NT2/D1 (cell line): ENCODE measurements at regions not wholly inside any gene's neighbourhood (a gene's known extent, or its start where the extent isn't known, plus 50 kb on each side); places are given as distances from the start of the nearest gene placed in this dataset.

Experiments
- SUZ12 ChIP-seq: IDR thresholded peaks from 2 replicates; pipeline ENCODE4 v1.6.1; 2011; ENCODE audit not compliant: insufficient read length, insufficient read depth; ENCODE audit errors: extremely low read depth
- YY1 ChIP-seq: IDR thresholded peaks from 2 replicates; pipeline ENCODE4 v1.6.1; 2011; ENCODE audit not compliant: insufficient read length, insufficient read depth
- ZNF274 ChIP-seq: IDR thresholded peaks from 2 replicates; pipeline ENCODE4 v1.6.1; 2011; ENCODE audit warnings: mild to moderate bottlenecking, low read depth, low read length

DNA sequence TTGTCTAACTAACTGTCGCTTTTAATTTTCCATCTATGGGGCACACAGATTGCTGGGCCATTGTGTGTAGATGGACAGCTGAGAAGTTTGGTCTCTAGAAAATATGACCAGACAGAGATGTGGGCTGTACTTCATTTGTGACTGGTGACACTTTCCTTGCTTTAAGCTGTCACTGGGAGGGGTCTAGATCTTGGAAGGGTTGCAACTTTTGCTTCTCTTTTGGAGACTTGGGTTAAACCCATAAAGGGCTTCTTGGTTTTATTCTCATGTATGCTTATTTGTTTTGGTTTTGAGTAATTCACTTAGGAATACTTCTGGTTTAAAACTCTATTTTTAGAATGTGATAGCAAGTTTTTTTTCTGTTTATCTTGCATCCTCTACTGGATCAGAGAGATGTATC lies 80.2 kb downstream of the ETS2 start:
- TF ChIP-seq SUZ12: no peak
- no peak for TF ChIP-seq YY1
- no peak for TF ChIP-seq ZNF274
